Stimulated activated CD8-positive, alpha-beta memory T cell treated with anti-CD3 and anti-CD28 coated beads, Interleukin-7, amount 100 ng/mL, for 48 hours (primary cell): ENCODE measurements at regions not wholly inside any gene's neighbourhood (a gene's known extent, or its start where the extent isn't known, plus 50 kb on each side); places are given as distances from the start of the nearest gene placed in this dataset.

ENCODE experiments used
- DNase-seq, 2 donors: peaks; one replicate each; pipeline ENCODE4 v3.0.0-alpha.2; 2020; ENCODE audit warnings: low read depth in 1 of 2; ENCODE audit errors: extremely low read depth in 1 of 2

DNA sequence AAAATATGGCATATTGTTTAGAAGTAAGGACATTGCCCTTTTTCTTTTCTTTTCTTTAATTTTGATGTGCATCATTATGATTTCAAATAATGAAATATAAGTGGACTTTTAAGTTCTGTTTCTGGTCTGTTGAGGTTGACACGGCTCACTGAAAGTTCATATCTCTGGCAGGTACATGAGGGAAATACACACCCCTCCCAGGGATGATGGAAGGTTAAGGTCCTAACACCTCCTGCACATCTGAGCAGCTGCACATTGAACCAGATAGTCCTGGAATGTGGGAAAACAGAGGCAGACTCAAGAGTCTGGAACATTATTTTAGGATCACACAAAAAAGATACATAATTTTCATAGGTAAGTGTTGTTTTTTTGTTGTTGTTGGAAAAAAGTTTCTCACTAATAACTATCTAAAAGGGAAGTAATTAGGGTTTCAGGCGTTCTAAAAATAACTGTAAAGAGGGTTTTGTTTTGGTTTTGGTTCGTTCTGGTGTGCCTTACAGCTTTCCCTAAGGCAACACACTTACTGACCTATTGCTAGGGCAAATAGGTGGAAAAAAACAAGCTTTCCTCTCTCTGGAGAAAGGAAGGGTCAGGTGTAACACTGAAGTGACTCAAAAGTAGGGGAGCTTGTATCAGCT lies 201.2 kb upstream of the PRKCQ start:
- DNase-seq, result no peak

DNA sequence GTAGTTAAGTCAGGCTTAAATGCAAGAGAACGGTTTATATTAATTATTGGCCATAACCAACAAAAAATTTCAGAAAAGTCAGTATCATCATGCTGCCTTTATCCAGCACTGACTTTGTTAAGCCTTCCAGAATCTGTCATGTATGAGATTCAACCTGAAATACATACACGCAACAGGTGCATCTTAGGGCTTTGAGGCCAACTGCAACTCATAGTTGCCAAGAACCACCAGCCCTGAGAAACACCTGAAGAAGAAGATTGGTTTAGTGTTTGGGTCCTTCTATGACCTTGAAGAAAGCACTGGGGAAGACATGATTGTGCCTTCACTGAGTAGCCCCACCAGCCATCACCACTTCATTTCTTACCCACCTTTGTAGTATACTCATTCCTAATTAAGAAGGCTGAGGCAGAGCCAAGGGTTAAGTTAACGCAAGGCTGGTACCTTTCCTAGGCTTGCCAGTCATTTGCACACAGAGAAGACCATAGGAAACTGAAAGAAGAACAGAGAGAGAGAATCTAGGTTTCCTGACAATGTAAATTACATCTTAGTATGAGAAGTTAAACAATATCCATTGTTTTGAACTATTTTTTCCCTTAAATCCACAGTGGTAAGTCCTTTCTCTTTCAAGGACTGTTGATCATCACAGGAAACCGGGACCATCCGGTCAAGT lies 200.1 kb upstream of the PRKCQ start:
- no peak for DNase-seq

DNA sequence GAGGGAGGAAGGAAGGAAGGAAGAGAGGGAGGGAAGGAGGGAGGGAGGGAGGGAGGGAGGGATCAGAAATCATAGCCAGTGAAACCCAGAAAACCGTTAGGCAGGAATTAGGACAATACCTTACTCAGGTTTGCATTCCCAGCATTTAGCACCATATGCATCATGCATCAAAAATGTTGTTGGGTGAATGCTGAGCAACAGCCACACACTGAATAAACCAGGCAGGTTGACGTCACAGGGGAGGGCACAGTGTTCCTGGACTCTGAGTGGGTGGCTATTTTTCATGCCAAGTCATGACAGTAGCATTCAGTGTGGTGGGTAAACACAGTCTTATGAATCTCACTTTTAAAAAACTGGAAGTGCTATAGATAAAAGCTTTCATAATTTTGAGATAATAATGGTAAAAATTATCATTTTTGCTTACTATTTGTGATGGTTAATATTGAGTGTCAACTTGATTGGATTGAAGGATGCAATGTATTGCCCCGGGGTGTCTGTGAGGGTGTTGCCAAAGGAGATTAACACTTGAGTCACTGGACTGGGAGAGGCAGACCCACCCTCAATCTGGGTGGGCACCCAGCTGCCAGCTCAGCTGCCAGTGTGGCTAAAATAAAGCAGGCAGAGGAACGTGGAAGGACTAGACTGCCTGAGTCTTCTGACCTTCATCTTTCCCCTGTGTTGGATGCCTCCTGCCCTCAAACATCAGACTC lies 199.1 kb upstream of the PRKCQ start:
- no peak for DNase-seq

DNA sequence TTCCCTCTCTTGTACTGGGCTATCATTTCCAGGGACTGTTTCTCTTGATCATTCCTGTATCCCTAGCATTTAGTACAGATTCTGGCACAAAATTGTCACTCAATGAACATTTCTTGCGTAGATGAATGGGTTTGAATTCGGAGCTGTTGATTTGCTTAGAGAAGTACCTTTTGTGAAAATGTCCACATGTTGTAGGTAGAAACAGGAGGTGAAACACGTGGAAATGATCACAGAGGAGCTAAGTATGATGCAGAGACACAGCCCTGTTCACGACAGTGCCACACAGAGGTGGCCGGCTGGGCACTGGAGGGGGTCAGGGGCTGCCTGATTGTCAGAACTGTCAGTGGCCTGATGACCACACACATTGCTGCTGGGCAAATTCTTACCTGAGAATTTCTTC lies 196.1 kb upstream of the PRKCQ start:
- no peak for DNase-seq

DNA sequence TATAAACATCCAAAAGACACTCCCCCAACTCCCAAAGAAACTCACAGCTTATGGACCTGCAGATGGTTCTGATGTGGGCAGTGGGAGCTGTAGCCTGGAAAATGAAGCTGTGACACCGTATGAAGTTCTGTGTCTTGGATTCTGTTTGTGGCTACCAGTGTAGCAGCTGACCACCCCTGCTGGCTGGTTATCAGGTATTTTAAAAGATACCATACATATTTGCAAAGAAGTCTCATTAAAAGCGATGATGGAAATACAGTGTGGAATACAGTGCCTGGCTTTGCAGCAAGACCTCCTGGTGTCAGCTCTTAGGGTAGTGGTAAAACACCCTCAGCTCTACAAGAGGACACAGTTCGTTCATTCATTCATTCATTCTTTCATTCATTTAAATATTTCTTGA lies 194.3 kb upstream of the PRKCQ start:
- no peak for DNase-seq

DNA sequence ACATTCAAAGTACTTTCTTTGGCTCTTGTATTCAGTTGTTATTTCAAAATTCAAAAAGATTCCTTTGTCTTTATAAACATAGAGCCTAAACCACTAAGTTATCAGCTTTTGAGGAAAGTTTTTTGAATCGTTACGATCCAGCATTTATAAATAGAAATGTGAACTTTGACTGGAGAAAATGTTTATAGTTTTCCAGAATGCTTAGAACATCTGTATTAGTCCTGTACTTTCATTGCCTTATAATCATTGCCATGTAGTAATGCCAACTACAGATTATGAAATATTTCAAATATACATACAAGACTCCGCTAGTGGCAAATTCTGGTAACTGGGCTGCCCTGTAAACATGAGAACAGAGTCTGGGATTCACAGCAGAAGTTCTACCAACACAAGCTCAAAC lies 191.3 kb upstream of the PRKCQ start:
- no peak for DNase-seq

DNA sequence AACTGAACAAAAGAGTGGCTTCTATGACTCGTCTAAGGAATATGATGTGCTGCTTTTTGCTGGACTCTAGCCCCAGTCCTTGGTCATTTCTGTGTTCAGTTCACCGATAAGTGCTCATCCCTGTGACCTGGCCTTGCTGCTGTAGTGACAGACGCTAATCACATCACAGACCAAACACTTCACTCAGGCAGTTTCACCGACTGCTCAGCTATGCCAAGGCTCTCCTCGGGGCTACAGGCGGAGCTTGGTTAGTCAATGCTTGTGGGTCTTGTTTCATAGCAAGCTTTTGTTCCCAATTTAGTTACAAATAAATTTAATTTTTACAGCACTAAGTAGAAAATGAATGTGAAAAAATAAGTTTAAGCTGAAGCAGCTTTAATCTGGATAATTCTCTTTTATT lies 190.8 kb upstream of the PRKCQ start:
- no peak for DNase-seq

DNA sequence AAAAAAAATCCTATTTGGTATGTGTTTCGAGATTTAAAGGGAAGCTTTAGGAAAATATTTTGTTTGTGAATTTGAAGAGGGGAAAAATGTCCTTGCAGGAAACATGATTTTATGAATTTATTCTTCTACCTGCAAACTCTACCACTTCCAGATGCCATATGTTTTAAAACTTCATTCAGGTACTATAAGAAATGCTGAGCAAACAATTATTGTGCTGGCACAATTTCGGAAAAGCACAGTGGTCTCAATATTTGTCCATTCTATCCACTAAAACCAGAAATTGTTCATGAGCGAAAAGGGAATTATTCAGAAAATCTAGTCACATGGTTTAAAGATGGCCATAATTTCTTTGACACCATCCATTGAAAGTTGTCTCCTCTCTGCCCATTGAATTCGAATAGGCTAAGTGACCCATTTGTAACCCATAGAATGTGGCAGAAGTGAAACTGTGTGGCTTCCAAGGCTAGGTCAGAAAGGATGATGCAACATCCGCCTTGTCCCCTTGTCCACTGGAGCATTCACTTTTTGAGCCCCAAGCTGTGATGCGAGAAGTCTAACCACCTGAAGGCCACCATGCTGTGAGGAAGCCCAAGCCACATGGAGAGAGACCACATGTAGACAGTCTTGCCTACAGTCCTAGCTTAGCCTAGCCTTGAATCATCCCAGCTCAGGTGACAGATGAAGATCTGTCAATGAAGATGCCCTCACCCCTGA lies 189.8 kb upstream of the PRKCQ start:
- DNase-seq, result no peak

DNA sequence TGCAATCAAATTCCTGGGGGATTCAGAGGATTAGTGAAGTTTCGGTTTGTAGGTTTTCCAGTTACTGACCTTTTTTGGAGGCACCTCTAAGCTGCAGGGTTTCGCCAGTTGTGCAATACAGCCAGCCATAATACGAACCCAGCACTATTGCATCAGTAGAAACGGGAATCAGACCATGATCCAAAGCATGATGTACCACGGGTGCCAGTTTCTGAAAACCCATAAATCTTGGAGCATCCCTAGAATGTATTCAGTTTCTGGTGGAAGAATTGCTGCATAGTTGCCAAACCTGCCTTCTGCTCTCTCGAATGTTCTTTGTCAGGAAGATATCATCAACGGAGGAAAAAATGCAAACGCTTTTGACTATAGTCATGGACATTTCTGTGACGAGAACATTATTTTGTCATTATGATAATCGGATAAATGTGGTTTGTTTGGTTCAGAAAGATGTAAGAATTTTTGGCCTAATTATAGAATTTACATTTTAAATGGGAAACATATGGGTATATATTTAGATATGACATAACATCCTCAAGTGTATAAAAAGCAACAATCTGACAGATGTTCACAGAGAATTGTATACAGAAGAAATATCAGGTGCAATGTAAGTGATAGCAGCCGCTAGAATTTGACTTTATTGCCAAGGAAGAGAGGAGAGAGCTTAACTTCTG lies 186.2 kb upstream of the PRKCQ start:
- no peak for DNase-seq

DNA sequence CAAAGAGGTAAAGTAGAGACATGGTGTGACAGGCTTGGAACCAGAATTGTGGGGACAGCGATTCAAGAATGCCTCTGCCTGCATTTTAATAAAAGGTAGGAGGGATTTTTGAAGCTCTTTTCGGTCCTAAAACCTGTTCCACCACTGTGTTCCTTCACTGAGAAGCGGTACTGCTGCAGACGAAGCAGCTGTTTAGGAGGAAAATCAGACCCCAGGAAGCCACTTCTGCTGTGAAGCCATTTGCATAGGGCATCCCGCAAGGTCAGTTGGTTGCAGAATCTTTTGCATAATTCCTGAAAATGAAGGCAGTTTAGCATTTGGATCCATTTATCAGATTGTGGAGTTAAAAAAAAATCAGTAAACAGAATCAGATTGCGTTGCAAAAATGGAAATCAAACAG lies 183.3 kb upstream of the PRKCQ start:
- DNase-seq, result no peak

DNA sequence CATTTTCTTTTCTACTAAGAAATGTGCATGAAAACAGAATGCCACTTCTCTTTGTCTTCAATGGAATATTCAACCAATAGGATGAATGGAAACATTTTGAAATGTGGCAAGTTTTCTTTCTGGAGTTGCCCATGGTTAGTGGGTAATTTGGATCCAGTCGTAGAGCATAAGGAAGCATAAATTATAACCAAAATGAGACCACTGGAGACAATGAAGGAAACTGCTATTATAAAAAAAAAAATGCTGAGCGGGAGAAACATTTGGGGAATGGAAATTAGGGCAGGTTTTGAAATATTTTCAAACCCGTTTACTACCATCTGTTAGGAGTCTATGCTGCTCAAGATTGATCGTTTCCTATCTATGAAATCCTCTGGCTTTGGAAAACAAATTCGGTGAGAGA lies 182.9 kb upstream of the PRKCQ start:
- DNase-seq, result no peak

DNA sequence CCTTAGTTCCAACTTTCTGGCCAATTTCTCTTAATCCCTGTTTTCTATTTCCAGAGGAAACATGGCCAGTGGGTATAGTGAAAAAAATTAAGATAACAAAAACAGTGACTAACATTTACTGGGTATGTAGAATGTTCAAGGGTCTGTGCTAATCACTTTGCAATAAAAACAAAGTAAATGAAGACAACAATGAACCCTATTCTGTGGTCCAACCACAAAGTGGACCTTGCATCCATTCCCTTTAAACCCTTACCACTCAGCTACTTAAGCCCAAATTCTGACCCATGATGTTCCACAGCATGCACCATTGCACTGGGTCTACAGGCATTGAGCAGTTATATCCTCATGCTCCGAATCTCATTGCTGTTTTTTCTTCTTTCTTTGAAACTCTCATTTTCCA lies 179.9 kb upstream of the PRKCQ start:
- DNase-seq, result no peak

DNA sequence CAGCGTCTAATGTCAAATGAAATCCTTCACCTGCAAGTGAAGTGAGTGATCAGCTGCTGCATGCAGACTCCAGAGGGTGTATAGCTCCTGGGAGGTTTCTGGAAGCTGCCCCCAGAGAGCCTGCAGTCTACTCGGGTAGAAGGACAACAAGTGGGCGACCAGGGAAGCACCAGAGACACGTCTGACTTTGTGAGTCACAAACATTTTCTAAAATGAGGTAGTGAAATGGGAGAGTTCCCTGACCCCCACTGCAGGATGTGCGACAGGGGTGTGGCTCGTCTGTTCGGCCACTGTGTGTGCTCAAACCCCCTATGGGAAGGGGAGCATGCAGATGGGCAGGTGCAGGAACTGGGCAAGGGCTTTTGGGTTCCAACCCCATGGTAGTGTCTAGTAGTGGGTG lies 177.1 kb upstream of the PRKCQ start:
- DNase-seq, result no peak

DNA sequence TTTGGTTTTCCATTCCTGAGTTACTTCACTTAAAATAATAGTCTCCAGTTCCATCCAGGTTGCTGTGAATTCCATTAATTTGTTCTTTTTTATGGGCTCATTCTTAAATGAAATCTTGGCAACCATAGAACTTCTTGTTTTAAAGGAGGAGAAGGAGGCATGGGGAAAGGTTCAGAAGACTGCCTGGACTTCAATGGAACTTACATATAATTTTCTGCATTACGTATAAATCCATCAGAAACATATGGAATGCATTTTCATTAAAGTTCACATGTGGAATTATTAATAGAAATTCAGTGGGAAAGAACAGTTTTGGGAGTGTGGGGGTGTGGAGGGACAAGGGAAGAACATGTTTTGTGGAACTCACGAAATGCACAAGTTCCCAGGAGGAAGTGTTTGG lies 176.6 kb upstream of the PRKCQ start:
- DNase-seq, result no peak

DNA sequence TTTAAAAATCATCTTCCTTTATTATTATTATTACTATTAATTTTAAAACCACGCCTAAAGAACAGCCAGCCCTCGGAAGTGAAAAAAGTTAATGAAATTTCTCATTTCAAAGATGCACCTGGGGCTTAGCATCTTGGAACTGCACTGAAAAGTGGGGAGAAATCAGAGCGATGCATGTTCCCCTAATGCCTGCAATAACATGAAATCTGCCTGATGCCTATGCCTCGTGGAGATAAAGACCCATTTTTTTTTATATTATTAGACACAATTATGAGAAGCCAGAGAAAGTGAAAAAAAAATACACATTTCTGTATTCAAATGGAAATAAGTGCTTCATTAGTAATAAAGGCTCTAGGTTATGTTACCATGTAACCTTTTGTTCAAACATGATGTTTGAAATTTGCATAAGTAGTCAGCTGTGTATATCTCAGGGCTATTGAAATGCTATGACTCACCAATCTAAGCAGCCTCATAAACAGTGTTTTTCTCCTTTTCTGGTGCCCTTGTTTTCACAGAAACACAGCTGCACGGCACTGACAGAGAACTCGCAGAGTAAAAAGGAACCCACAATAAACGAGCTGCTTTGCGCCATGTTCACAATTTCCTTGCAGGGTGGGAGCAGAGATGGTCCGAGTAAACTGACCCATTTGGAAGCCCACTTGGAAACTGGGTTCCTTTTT lies 175.8 kb upstream of the PRKCQ start:
- DNase-seq, result no peak

DNA sequence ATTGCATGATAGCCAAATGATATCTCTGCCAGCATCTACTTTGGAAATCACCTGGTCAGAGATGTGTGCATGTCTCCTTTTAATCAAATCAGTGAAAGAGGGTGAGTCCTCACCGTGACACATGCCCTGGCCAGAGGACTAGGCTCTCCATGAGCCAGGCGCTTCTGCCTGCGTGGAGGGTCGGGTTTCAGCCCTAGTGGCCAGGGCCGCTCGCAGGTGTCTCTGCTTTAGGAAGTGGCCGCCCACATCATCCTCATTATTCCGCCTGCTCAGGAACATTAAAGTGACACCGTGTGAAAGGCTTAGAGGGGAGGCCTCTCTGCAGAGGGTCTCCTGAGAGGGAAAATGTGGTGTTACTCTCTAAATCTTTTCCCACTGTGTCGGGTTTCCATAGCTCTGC lies 173.6 kb upstream of the PRKCQ start:
- no peak for DNase-seq

DNA sequence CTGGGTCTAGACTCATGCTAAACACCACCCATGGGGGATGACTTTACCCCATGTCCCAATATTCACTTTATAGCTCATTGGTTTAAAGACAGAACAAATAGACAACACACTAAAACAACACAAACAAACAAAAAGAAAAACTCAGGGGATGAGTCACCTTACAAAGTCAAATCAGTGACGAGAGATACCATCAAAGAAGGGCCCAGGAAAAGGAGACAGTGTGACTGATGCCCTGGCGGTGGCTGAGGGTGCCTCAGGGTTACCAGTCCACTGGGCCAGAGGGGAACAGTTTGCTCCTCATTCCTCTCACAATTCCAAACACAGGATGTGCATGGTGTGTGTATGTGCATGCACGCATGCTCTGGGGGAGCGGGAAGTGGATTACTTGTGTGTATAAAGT lies 171.3 kb upstream of the PRKCQ start:
- DNase-seq, result no peak

DNA sequence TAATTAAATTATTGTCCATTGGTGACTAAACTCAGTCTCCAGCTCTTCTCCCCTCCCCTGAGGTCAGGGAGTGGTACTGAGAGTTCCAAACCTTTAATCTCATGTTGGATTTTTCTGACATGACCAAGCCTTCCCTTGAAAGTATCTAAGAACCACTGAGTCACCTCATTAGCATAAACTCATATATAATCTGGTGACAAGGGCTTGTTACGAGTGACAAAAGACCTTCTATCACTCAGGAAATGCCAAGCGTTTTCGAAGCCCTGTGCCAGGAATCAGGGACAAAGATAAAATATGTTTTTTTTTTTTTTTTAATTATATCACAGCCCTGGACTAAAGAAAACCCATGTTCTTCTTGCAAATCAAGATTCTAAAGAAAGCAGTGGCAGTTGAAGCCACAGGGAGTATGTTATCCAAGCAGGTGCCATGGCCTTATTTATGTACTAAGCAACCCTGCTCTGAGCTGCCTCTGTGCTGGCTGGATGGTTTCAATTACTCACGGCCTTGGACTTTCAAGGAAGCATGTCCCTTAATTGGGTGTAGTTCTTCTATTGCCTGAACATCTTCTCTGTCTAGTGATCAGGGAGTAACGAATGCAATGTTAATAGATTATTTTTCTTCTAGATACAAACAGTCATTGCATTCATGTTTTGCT lies 169.0 kb upstream of the PRKCQ start:
- no peak for DNase-seq

DNA sequence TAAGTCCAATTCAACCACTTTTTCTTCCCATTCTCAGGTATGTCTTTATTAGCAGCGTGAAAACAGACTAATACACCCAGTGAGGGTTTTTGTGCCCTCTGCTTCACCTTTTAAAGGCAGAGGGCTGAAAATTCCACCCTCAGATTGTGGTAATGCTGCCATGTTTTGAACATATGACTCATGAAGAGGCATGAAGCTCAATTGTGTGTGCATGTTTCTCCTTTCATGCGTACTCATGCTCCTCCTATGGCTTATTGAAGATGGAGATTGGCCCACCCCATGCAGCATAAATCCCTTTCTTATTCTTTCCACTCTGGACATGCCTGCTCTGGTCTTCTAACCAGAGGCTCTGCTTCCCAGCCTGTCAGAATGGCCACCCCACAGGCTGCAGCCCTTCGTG lies 168.0 kb upstream of the PRKCQ start:
- no peak for DNase-seq

DNA sequence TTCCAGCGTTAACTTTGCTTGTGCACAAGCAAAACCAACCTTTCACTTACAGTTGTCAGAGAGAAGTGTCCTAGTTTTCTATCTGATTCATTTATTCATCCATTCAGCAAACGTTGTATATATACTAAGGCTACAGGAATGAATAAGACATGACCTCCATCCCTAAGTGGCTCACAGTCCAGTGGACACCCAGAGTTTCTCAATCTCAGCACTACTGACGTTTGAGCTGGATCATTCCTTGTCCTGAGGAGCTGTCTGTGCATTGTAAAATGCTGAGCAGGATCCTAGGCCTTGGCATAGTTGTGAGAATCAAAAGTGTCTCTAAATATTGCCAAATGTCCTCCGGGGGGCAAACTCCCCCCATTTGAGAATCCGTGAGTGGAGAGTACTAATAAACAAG lies 166.7 kb upstream of the PRKCQ start:
- DNase-seq, result no peak
